ENCODE measurements at regions not wholly inside any gene's neighbourhood (a gene's known extent, or its start where the extent isn't known, plus 50 kb on each side); places are given as distances from the start of the nearest gene placed in this dataset.
A peak's percentile ranks its signal among the peaks of the same experiment; 100 is the strongest.

DNA sequence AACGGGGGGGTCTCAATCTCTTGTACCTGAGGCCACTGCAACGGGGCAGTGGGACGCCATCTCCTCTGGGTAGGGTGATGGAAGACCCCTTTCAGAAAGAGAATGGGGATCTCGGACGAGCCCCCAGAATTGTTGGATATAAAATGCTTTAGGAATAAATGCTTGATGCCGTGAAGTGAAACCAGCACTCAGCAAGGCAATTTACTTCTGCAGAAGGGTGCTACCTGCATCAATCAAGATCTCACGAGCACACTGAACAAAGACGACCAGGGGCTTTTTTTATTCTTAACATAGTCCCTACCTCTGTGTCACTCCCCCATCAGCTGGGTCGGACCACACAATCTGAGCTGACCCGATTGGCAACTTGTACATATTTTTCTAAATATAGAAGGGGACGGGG, 203.6 kb upstream of the TBX18 start:
- ChIA-PET POLR2A (no interaction called here), CTCF (interaction anchor here (1.0 to 2.2 kb wide), 7 partner anchors 188 to 546 kb away, joined by 3 to 12 read pairs (median 4); partner anchors contain the start of gene TBX18)
- ATAC-seq (no peak), DNase-seq (ENCODE audit: low spot score) (no peak)
- no peak for TF ChIP-seq FOXJ3 (CRISPR knock-in tag; IDR thresholded peaks at IDR 0.05; ENCODE audit: borderline replicate concordance)
- TF ChIP-seq, protein P1, sequence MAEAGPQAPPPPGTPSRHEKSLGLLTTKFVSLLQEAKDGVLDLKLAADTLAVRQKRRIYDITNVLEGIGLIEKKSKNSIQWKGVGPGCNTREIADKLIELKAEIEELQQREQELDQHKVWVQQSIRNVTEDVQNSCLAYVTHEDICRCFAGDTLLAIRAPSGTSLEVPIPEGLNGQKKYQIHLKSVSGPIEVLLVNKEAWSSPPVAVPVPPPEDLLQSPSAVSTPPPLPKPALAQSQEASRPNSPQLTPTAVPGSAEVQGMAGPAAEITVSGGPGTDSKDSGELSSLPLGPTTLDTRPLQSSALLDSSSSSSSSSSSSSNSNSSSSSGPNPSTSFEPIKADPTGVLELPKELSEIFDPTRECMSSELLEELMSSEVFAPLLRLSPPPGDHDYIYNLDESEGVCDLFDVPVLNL (CRISPR knock-in tag; IDR thresholded peaks at IDR 0.05; ENCODE audit: borderline replicate concordance, low read depth): no peak
- TF ChIP-seq, protein P2, sequence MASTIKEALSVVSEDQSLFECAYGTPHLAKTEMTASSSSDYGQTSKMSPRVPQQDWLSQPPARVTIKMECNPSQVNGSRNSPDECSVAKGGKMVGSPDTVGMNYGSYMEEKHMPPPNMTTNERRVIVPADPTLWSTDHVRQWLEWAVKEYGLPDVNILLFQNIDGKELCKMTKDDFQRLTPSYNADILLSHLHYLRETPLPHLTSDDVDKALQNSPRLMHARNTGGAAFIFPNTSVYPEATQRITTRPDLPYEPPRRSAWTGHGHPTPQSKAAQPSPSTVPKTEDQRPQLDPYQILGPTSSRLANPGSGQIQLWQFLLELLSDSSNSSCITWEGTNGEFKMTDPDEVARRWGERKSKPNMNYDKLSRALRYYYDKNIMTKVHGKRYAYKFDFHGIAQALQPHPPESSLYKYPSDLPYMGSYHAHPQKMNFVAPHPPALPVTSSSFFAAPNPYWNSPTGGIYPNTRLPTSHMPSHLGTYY (CRISPR knock-in tag; IDR thresholded peaks at IDR 0.05): no peak
- no peak for TF ChIP-seq SOX15 (CRISPR knock-in tag; IDR thresholded peaks at IDR 0.05)
- TF ChIP-seq, protein P3, sequence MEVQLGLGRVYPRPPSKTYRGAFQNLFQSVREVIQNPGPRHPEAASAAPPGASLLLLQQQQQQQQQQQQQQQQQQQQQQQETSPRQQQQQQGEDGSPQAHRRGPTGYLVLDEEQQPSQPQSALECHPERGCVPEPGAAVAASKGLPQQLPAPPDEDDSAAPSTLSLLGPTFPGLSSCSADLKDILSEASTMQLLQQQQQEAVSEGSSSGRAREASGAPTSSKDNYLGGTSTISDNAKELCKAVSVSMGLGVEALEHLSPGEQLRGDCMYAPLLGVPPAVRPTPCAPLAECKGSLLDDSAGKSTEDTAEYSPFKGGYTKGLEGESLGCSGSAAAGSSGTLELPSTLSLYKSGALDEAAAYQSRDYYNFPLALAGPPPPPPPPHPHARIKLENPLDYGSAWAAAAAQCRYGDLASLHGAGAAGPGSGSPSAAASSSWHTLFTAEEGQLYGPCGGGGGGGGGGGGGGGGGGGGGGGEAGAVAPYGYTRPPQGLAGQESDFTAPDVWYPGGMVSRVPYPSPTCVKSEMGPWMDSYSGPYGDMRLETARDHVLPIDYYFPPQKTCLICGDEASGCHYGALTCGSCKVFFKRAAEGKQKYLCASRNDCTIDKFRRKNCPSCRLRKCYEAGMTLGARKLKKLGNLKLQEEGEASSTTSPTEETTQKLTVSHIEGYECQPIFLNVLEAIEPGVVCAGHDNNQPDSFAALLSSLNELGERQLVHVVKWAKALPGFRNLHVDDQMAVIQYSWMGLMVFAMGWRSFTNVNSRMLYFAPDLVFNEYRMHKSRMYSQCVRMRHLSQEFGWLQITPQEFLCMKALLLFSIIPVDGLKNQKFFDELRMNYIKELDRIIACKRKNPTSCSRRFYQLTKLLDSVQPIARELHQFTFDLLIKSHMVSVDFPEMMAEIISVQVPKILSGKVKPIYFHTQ (CRISPR knock-in tag; IDR thresholded peaks at IDR 0.05): no peak
- TF ChIP-seq, protein P4, sequence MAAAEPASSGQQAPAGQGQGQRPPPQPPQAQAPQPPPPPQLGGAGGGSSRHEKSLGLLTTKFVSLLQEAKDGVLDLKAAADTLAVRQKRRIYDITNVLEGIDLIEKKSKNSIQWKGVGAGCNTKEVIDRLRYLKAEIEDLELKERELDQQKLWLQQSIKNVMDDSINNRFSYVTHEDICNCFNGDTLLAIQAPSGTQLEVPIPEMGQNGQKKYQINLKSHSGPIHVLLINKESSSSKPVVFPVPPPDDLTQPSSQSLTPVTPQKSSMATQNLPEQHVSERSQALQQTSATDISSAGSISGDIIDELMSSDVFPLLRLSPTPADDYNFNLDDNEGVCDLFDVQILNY (CRISPR knock-in tag; IDR thresholded peaks at IDR 0.05): no peak
- no peak for TF ChIP-seq FOXP1 (CRISPR knock-in tag; IDR thresholded peaks at IDR 0.05; ENCODE audit: borderline replicate concordance)
- no peak for TF ChIP-seq JUN (CRISPR knock-in tag; IDR thresholded peaks at IDR 0.05)
- no peak for TF ChIP-seq TEAD4 (CRISPR knock-in tag; IDR thresholded peaks at IDR 0.05)
- no peak for TF ChIP-seq IRF2 (CRISPR knock-in tag; IDR thresholded peaks at IDR 0.05; ENCODE audit: borderline replicate concordance, low read depth)
- TF ChIP-seq, protein P5, sequence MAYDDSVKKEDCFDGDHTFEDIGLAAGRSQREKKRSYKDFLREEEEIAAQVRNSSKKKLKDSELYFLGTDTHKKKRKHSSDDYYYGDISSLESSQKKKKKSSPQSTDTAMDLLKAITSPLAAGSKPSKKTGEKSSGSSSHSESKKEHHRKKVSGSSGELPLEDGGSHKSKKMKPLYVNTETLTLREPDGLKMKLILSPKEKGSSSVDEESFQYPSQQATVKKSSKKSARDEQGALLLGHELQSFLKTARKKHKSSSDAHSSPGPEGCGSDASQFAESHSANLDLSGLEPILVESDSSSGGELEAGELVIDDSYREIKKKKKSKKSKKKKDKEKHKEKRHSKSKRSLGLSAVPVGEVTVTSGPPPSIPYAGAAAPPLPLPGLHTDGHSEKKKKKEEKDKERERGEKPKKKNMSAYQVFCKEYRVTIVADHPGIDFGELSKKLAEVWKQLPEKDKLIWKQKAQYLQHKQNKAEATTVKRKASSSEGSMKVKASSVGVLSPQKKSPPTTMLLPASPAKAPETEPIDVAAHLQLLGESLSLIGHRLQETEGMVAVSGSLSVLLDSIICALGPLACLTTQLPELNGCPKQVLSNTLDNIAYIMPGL (CRISPR knock-in tag; IDR thresholded peaks at IDR 0.05): no peak
- no peak for TF ChIP-seq ZNF396 (CRISPR knock-in tag; IDR thresholded peaks at IDR 0.05; ENCODE audit: borderline replicate concordance)
- Mint-ChIP-seq H3K9me3 (peaks cover 29% of the 10 kb centered on the region), H3K36me3 (peaks cover 24% of the 10 kb centered on the region), H3K4me1 (peaks cover 5% of the 10 kb centered on the region; the same call in 1 of the 2 replicates), H3K27ac (no peak overlapping the region), H3K4me3 (no peak overlapping the region), H3K27me3 (ENCODE audit: low read depth) (no peaks in the 10 kb centered on the region)

DNA sequence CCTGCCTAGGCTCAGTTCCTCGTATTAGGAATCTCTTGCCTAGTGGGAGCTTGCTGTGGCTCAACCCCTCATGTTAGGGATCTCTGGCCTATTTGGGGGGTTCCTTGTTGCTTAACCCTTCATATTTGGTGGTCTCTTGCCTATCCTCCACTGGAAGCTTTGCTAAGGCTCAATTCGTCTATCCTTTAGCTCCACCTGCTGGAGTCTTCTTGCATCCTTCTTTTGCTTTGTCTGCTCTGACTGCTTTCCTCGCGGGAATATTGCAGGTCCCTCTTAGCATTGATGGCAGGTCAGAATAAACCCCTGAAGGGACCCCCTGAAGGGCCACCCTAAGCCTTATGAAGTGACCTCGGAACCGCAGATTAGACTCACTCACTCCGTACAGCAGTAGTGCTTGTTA, 203.0 kb upstream of the TBX18 start:
- no peak overlapping the region for H3K4me3 Mint-ChIP-seq
- no peaks in the 10 kb centered on the region for H3K27me3 Mint-ChIP-seq (ENCODE audit: low read depth)
- POLR2A ChIA-PET: no interaction called here
- no peak for TF ChIP-seq GTF2I (CRISPR knock-in tag; conservative IDR thresholded peaks at IDR 0.05)
- TF ChIP-seq, protein P6, sequence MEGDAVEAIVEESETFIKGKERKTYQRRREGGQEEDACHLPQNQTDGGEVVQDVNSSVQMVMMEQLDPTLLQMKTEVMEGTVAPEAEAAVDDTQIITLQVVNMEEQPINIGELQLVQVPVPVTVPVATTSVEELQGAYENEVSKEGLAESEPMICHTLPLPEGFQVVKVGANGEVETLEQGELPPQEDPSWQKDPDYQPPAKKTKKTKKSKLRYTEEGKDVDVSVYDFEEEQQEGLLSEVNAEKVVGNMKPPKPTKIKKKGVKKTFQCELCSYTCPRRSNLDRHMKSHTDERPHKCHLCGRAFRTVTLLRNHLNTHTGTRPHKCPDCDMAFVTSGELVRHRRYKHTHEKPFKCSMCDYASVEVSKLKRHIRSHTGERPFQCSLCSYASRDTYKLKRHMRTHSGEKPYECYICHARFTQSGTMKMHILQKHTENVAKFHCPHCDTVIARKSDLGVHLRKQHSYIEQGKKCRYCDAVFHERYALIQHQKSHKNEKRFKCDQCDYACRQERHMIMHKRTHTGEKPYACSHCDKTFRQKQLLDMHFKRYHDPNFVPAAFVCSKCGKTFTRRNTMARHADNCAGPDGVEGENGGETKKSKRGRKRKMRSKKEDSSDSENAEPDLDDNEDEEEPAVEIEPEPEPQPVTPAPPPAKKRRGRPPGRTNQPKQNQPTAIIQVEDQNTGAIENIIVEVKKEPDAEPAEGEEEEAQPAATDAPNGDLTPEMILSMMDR (IDR thresholded peaks at IDR 0.05): peak; percentile 28; the same call in 1 of the 2 replicates
- ATAC-seq (peak; percentile 94), DNase-seq (ENCODE audit: low spot score) (peak; percentile 42)
- peaks cover 24% of the 10 kb centered on the region for H3K36me3 Mint-ChIP-seq
- H3K27ac Mint-ChIP-seq: no peak overlapping the region
- CTCF ChIA-PET: interaction anchor here (0.6 to 2.2 kb wide), 12 partner anchors 44 to 545 kb away, joined by 3 to 12 read pairs (median 4); partner anchors contain the start of gene TBX18
- peaks cover 5% of the 10 kb centered on the region; the same call in 1 of the 2 replicates for H3K4me1 Mint-ChIP-seq
- H3K9me3 Mint-ChIP-seq: peaks cover 26% of the 10 kb centered on the region

Measured in WTC11 (cell line).